ENCODE measurements at regions not wholly inside any gene's neighbourhood (a gene's known extent, or its start where the extent isn't known, plus 50 kb on each side); places are given as distances from the start of the nearest gene placed in this dataset.

DNA sequence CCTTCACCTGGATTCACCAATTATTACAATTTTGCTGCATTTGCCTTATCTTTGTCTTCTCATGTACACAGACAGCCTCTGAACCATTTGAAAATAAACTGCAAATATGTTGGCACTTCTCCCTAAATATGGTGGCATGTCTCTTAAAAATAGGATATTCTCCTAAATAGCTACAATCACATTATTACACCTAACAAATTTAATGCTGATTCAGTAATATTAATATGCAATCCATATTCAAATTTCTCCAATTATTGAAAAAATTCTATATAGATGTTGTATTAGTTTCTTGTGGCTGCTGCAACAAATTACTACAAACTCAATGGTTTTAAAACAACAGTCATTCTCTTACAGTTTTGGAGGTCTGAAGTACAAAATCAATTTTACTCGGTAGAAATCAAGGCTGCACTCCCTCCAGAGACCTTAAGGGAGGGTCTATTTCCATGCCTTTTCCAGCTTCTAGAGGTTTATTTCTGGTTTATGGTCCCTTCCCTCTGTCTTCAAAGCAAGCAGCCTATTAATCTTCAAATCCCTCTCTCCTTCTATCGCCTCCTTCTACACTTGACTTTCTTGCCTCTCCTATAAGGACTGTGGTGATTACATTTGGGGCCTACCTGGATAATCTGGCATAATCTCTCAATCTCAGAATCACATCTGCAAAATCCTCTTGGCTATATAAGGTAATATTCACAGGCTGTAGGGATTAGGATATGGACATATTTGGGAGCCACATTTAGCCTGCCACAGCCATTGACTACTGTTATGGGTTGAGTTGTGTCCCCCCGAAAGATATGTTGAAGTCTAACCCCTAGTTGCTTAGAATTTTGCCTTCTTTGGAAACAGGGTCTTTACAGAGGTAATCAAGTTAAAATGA, 52.5 kb upstream of the BOLA1 start:
- TF ChIP-seq, protein P1, sequence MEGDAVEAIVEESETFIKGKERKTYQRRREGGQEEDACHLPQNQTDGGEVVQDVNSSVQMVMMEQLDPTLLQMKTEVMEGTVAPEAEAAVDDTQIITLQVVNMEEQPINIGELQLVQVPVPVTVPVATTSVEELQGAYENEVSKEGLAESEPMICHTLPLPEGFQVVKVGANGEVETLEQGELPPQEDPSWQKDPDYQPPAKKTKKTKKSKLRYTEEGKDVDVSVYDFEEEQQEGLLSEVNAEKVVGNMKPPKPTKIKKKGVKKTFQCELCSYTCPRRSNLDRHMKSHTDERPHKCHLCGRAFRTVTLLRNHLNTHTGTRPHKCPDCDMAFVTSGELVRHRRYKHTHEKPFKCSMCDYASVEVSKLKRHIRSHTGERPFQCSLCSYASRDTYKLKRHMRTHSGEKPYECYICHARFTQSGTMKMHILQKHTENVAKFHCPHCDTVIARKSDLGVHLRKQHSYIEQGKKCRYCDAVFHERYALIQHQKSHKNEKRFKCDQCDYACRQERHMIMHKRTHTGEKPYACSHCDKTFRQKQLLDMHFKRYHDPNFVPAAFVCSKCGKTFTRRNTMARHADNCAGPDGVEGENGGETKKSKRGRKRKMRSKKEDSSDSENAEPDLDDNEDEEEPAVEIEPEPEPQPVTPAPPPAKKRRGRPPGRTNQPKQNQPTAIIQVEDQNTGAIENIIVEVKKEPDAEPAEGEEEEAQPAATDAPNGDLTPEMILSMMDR (conservative IDR thresholded peaks at IDR 0.05; ENCODE audit: low read depth), result no peak
- no peak for DNase-seq (ENCODE audit: low spot score)
- H3K27ac ChIP-seq, result peak overlapping the region; percentile 63
- POLR2A ChIA-PET (ENCODE audit: low non-redundant PET), result no interaction called here
- CTCF ChIA-PET, result interaction anchor here (0.7 kb wide), 1 partner anchor 218 kb away, joined by 5 read pairs; no protein-coding TSS in a partner anchor

DNA sequence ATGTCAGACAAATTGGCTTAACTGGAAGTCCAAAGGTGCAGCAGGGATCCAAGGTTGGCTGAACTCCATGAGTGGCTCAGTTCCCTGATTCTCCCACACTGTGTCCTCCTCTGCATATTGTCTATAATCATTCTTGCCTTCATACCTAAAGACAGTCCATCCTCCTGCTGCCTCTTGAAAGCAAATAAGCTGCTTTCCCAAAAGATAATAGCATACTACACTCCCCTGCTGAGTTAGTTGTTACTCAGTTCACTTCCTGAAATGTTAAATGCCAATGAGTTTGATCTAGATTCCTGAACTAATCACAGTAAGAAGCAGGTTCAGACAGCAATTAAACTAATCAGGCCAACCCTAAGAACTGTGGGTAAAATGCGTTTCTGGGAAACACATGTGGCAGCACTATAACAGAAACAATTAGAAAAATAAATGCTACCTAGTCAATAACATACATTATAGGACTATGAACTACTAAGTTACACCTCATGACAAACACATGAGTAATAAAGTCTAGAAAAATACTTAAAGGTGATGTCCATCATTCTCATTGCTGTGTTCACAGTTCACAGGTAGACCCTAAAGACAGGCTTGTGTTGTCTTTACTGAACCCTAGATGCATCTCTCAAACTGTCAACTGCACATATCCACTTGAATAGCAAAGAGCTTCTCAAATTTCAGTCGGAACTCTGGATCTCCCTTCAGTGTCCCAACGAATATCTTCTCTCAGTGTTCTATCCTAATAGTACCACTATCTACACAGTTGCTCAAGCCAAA, 50.8 kb upstream of the BOLA1 start:
- no peak for DNase-seq (ENCODE audit: low spot score)
- H3K27ac ChIP-seq, result no peak overlapping the region
- ChIA-PET CTCF (interaction anchor here (0.6 kb wide), 2 partner anchors 338 to 363 kb away, joined by 3 to 6 read pairs; no protein-coding TSS in a partner anchor), POLR2A (ENCODE audit: low non-redundant PET) (interaction anchor here (0.6 kb wide), 1 partner anchor 38 kb away, joined by 3 read pairs; a partner anchor contains a TSS)
- TF ChIP-seq, protein P1 (conservative IDR thresholded peaks at IDR 0.05; ENCODE audit: low read depth), result no peak

DNA sequence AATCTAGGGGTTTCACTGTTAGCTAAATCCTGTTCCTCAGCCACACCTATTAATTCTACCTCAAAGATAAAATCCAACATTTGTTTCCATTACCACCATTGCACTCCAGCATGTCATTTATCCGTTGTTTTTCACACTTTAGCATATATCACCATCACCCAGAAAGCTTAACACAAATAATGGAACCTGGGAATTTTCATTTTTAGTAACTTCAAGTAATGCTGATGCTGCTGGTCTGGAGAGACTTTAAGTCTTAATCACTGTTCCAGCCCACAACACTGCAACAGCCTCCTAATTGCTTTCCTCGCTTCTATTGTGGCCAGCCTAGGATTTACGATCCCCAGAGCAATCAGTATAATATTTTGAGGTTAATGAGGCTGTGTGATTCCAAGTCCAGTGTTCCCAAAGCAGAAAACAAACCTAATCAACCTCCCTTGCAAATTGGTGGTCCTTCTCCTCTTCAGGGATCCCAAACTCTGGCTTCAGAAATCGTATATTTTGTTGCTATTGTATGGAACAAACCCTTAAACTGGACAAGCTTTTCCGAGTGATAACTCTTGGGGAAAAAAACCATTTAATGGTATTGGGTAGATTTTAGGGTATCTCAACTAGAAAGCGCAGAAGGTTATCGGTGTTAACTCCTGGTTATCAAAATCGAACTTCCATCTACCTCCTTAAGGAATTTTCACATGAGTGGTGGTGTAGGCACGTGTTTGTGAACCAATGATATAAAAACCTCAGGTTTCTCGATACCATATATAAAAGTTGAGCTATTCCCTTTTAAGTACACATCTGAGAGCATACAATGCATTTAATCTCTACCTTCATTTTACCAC, 50.0 kb upstream of the BOLA1 start:
- no peak for DNase-seq (ENCODE audit: low spot score)
- ChIA-PET CTCF (interaction anchor here (0.6 kb wide), 1 partner anchor 338 kb away, joined by 3 read pairs; no protein-coding TSS in a partner anchor), POLR2A (ENCODE audit: low non-redundant PET) (no interaction called here)

More for the DNA sequence above, 50.0 kb upstream of the BOLA1 start:
- H3K27ac ChIP-seq, result no peak overlapping the region
- TF ChIP-seq, protein P1 (conservative IDR thresholded peaks at IDR 0.05; ENCODE audit: low read depth), result no peak
